NCI-H2107 (cell line): ENCODE measurements at regions not wholly inside any gene's neighbourhood (a gene's known extent, or its start where the extent isn't known, plus 50 kb on each side); places are given as distances from the start of the nearest gene placed in this dataset.
"Not testable (repeated sequence)": the region's sequence is repeated elsewhere in the genome, so short reads cannot be mapped to it uniquely, and the experiment has no call there.

Source experiments
- DNase-seq: peaks from one replicate; lab custom pipeline; 2025; lab: John Stamatoyannopoulos, UW

- no peak for DNase-seq
Observed at GRCh38 chr2:121047383-121047782, 237.6 kb downstream of the TFCP2L1 start.

GRCh38 chr2:121049131-121049530 lies 235.9 kb downstream of the TFCP2L1 start:
- DNase-seq: peak; percentile 38

- DNase-seq: no peak
Observed at GRCh38 chr2:121049950-121050585, 234.9 kb downstream of the TFCP2L1 start.

- no peak for DNase-seq
Observed at GRCh38 chr2:121051311-121051710, 233.7 kb downstream of the TFCP2L1 start.

GRCh38 chr2:121052023-121052422 lies 233.0 kb downstream of the TFCP2L1 start:
- DNase-seq: no peak

GRCh38 chr2:121052521-121052920 lies 232.5 kb downstream of the TFCP2L1 start:
- DNase-seq: peak; percentile 72

GRCh38 chr2:121055088-121055487 lies 229.9 kb downstream of the TFCP2L1 start:
- DNase-seq: no peak

- no peak for DNase-seq
Observed at GRCh38 chr2:121055501-121055900, 229.5 kb downstream of the TFCP2L1 start.

- DNase-seq: no peak
Observed at GRCh38 chr2:121058852-121059558, 226.0 kb downstream of the TFCP2L1 start.

- no peak for DNase-seq
Observed at GRCh38 chr2:121059651-121060649, 225.1 kb downstream of the TFCP2L1 start.

- DNase-seq: no peak
Observed at GRCh38 chr2:121061633-121062032, 223.4 kb downstream of the TFCP2L1 start.

GRCh38 chr2:121063471-121063870 lies 221.5 kb downstream of the TFCP2L1 start:
- DNase-seq: no peak

- no peak for DNase-seq
Observed at GRCh38 chr2:121064186-121064585, 220.8 kb downstream of the TFCP2L1 start.

- DNase-seq: no peak
Observed at GRCh38 chr2:121065239-121065638, 219.8 kb downstream of the TFCP2L1 start.

- DNase-seq: no peak
Observed at GRCh38 chr2:121066526-121066925, 218.5 kb downstream of the TFCP2L1 start.

GRCh38 chr2:121068851-121069250 lies 216.2 kb downstream of the TFCP2L1 start:
- no peak for DNase-seq

- DNase-seq: no peak
Observed at GRCh38 chr2:121069434-121069969, 215.5 kb downstream of the TFCP2L1 start.

- not testable (repeated sequence) for DNase-seq
Observed at GRCh38 chr2:121070061-121070460, 214.9 kb downstream of the TFCP2L1 start.

- DNase-seq: peak; percentile 66
Observed at GRCh38 chr2:121071034-121071504, 213.9 kb downstream of the TFCP2L1 start.

- no peak for DNase-seq
Observed at GRCh38 chr2:121072784-121073183, 212.2 kb downstream of the TFCP2L1 start.

GRCh38 chr2:121073320-121074210 lies 211.4 kb downstream of the TFCP2L1 start:
- no peak for DNase-seq
